ENCODE measurements at regions not wholly inside any gene's neighbourhood (a gene's known extent, or its start where the extent isn't known, plus 50 kb on each side); places are given as distances from the start of the nearest gene placed in this dataset.
"Not testable (repeated sequence)": the region's sequence is repeated elsewhere in the genome, so short reads cannot be mapped to it uniquely, and the experiment has no call there.

GRCh38 chr2:38489846-38490245, 112.8 kb upstream of the ATL2 start:
- DNase-seq (ENCODE audit: extremely low spot score) = no peak
- POLR2A ChIA-PET = no interaction called here
- CTCF ChIA-PET = no interaction called here
- TF ChIP-seq LEF1 (IDR thresholded peaks at IDR 0.05; ENCODE audit: borderline replicate concordance) (no peak), BHLHE40 (IDR thresholded peaks at IDR 0.05; ENCODE audit: borderline replicate concordance) (no peak), L3MBTL2 (conservative IDR thresholded peaks at IDR 0.05) (no peak)

- no peak for DNase-seq (ENCODE audit: extremely low spot score)
- ChIA-PET POLR2A (no interaction called here), CTCF (no interaction called here)
- TF ChIP-seq TARDBP (IDR thresholded peaks at IDR 0.05) = no peak
- no peak for TF ChIP-seq FOXK2 (IDR thresholded peaks at IDR 0.05)
- no peak for TF ChIP-seq HDGF (IDR thresholded peaks at IDR 0.05; ENCODE audit: borderline replicate concordance)
- TF ChIP-seq ZNF384 (IDR thresholded peaks at IDR 0.05) = no peak
- no peak for TF ChIP-seq FOXA1 (IDR thresholded peaks at IDR 0.05)
- TF ChIP-seq ELF4 (IDR thresholded peaks at IDR 0.05) = no peak
- TF ChIP-seq LEF1 (IDR thresholded peaks at IDR 0.05; ENCODE audit: borderline replicate concordance) = no peak
- no peak for TF ChIP-seq PKNOX1 (IDR thresholded peaks at IDR 0.05)
- no peak for TF ChIP-seq CTBP1 (IDR thresholded peaks at IDR 0.05; ENCODE audit: borderline replicate concordance)
- no peak for TF ChIP-seq L3MBTL2 (conservative IDR thresholded peaks at IDR 0.05)
Measured at GRCh38 chr2:38487852-38488251, 110.8 kb upstream of the ATL2 start.

GRCh38 chr2:38486213-38487026, 109.3 kb upstream of the ATL2 start:
- no peak for DNase-seq (ENCODE audit: extremely low spot score)
- no peak for TF ChIP-seq FOXK2 (IDR thresholded peaks at IDR 0.05)
- no peak for TF ChIP-seq NFRKB (IDR thresholded peaks at IDR 0.05)
- no peak for TF ChIP-seq ARNT (IDR thresholded peaks at IDR 0.05)
- no peak for TF ChIP-seq CTBP1 (IDR thresholded peaks at IDR 0.05; ENCODE audit: borderline replicate concordance)
- no peak for TF ChIP-seq PKNOX1 (IDR thresholded peaks at IDR 0.05)
- no peak for TF ChIP-seq ELF4 (IDR thresholded peaks at IDR 0.05)
- no peak for TF ChIP-seq BHLHE40 (IDR thresholded peaks at IDR 0.05; ENCODE audit: borderline replicate concordance)
- no peak for TF ChIP-seq ZNF384 (IDR thresholded peaks at IDR 0.05)
- TF ChIP-seq FOXA1 (IDR thresholded peaks at IDR 0.05) = no peak
- TF ChIP-seq SP1 (IDR thresholded peaks at IDR 0.05) = no peak
- TF ChIP-seq HDGF (IDR thresholded peaks at IDR 0.05; ENCODE audit: borderline replicate concordance) = no peak
- no peak for TF ChIP-seq L3MBTL2 (conservative IDR thresholded peaks at IDR 0.05)
- CTCF ChIA-PET = interaction anchor here (0.8 kb wide), 1 partner anchor 15 kb away, joined by 3 read pairs; no protein-coding TSS in a partner anchor
- POLR2A ChIA-PET = no interaction called here

GRCh38 chr2:38485734-38486133, 108.7 kb upstream of the ATL2 start:
- TF ChIP-seq ZNF384 (IDR thresholded peaks at IDR 0.05) (no peak), ARNT (IDR thresholded peaks at IDR 0.05) (no peak), CTBP1 (IDR thresholded peaks at IDR 0.05; ENCODE audit: borderline replicate concordance) (no peak), PKNOX1 (IDR thresholded peaks at IDR 0.05) (no peak), FOXK2 (IDR thresholded peaks at IDR 0.05) (no peak), FOXM1 (IDR thresholded peaks at IDR 0.05; ENCODE audit: borderline replicate concordance) (no peak), ELF4 (IDR thresholded peaks at IDR 0.05) (no peak), SUZ12 (IDR thresholded peaks at IDR 0.05) (no peak), LEF1 (IDR thresholded peaks at IDR 0.05; ENCODE audit: borderline replicate concordance) (no peak), SP1 (IDR thresholded peaks at IDR 0.05) (no peak), L3MBTL2 (conservative IDR thresholded peaks at IDR 0.05) (no peak), FOXA1 (IDR thresholded peaks at IDR 0.05) (no peak), TARDBP (IDR thresholded peaks at IDR 0.05) (no peak), HDGF (IDR thresholded peaks at IDR 0.05; ENCODE audit: borderline replicate concordance) (no peak), NFRKB (IDR thresholded peaks at IDR 0.05) (no peak), BHLHE40 (IDR thresholded peaks at IDR 0.05; ENCODE audit: borderline replicate concordance) (no peak)
- ChIA-PET CTCF (no interaction called here), POLR2A (no interaction called here)
- no peak for DNase-seq (ENCODE audit: extremely low spot score)

- DNase-seq (ENCODE audit: extremely low spot score) = no peak
- TF ChIP-seq LEF1 (IDR thresholded peaks at IDR 0.05; ENCODE audit: borderline replicate concordance) (no peak), HDGF (IDR thresholded peaks at IDR 0.05; ENCODE audit: borderline replicate concordance) (no peak)
- CTCF ChIA-PET = no interaction called here
- POLR2A ChIA-PET = no interaction called here
Measured at GRCh38 chr2:38484957-38485356, 107.9 kb upstream of the ATL2 start.

- ChIA-PET CTCF (no interaction called here), POLR2A (no interaction called here)
- no peak for DNase-seq (ENCODE audit: extremely low spot score)
- TF ChIP-seq HDGF (IDR thresholded peaks at IDR 0.05; ENCODE audit: borderline replicate concordance) (no peak), ELF4 (IDR thresholded peaks at IDR 0.05) (no peak)
Measured at GRCh38 chr2:38483776-38484501, 106.9 kb upstream of the ATL2 start.

- CTCF ChIA-PET; POLR2A ChIA-PET; DNase-seq (ENCODE audit: extremely low spot score): not testable (repeated sequence)
Measured at GRCh38 chr2:38482710-38483109, 105.6 kb upstream of the ATL2 start.

Data from HEK293T (cell line).